WTC11 (cell line): ENCODE measurements at regions not wholly inside any gene's neighbourhood (a gene's known extent, or its start where the extent isn't known, plus 50 kb on each side); places are given as distances from the start of the nearest gene placed in this dataset.

Experiments
- ATAC-seq: fragments of 200-7000 bp; cut with Tn5 transposase; 2 replicates; pipeline ENCODE4 v1.10.0; 2021; ENCODE audit warnings: mild to moderate bottlenecking, moderate library complexity
- CTCF ChIA-PET: fragments of 300-600 bp; sonication (Branson Sonifier 250); formaldehyde crosslinking; loops from one replicate; lab custom pipeline; 2021; ENCODE audit warnings: antibody characterized with exemption; lab: Charles Lee
- POLR2A ChIA-PET: fragments of 350-600 bp; sonication (Branson Sonifier 250); formaldehyde crosslinking; loops from one replicate; lab custom pipeline; 2021; ENCODE audit warnings: antibody characterized with exemption; lab: Charles Lee
- DNase-seq: peaks from one replicate; pipeline ENCODE4 v3.0.0; 2021; ENCODE audit warnings: low spot score
- H3K27ac Mint-ChIP-seq: 2 replicates; pipeline ENCODE4 v1.8.0; 2021; ENCODE audit warnings: mixed read lengths
- H3K27me3 Mint-ChIP-seq: 2 replicates; pipeline ENCODE4 v1.8.0; 2021; ENCODE audit warnings: low read depth, mild to moderate bottlenecking, moderate library complexity, mixed read lengths
- H3K36me3 Mint-ChIP-seq: 2 replicates; pipeline ENCODE4 v1.8.0; 2021; ENCODE audit warnings: mixed read lengths
- H3K4me1 Mint-ChIP-seq: 2 replicates; pipeline ENCODE4 v1.8.0; 2022; ENCODE audit warnings: mixed read lengths
- H3K4me3 Mint-ChIP-seq: 2 replicates; pipeline ENCODE4 v1.8.0; 2021; ENCODE audit warnings: mild to moderate bottlenecking, moderate library complexity, mixed read lengths
- H3K9me3 Mint-ChIP-seq: 2 replicates; pipeline ENCODE4 v1.8.0; 2021; ENCODE audit warnings: mixed read lengths
- ATF2 ChIP-seq: sonication (generic); formaldehyde crosslinking; IDR thresholded peaks from 2 replicates; pipeline ENCODE4 v1.8.1; 2022; ENCODE audit warnings: low read depth, missing genetic modification reagents, borderline replicate concordance
- ELF4 ChIP-seq: sonication (generic); formaldehyde crosslinking; IDR thresholded peaks from 2 replicates; pipeline ENCODE4 v1.8.1; 2022; ENCODE audit warnings: low read depth, mild to moderate bottlenecking, moderate library complexity, missing genetic modification reagents
- ETV6 ChIP-seq: sonication (generic); formaldehyde crosslinking; IDR thresholded peaks from 2 replicates; pipeline ENCODE4 v1.8.1; 2022; ENCODE audit warnings: mild to moderate bottlenecking, missing genetic modification reagents
- FOXP1 ChIP-seq: sonication (generic); formaldehyde crosslinking; IDR thresholded peaks from 2 replicates; pipeline ENCODE4 v1.8.0; 2022; ENCODE audit warnings: missing genetic modification reagents, mild to moderate bottlenecking, moderate library complexity, borderline replicate concordance
- GTF2I ChIP-seq: fragments of 250-450 bp; sonication (Bioruptor Pico); conservative IDR thresholded peaks from 2 replicates; pipeline ENCODE4 v1.4.0; 2021; ENCODE audit warnings: mild to moderate bottlenecking
- HMGXB4 ChIP-seq: sonication (generic); formaldehyde crosslinking; IDR thresholded peaks from 2 replicates; pipeline ENCODE4 v1.8.1; 2023; ENCODE audit warnings: mild to moderate bottlenecking, moderate library complexity, missing genetic modification reagents
- JUN ChIP-seq: sonication (generic); formaldehyde crosslinking; IDR thresholded peaks from 2 replicates; pipeline ENCODE4 v1.8.0; 2023; ENCODE audit warnings: mild to moderate bottlenecking, missing genetic modification reagents
- SP1 ChIP-seq: sonication (generic); formaldehyde crosslinking; conservative IDR thresholded peaks from 2 replicates; pipeline ENCODE4 v1.8.1; 2022; ENCODE audit warnings: missing genetic modification reagents
- ZNF219 ChIP-seq: sonication (generic); formaldehyde crosslinking; IDR thresholded peaks from 2 replicates; pipeline ENCODE4 v1.8.0; 2023; ENCODE audit warnings: missing genetic modification reagents, mild to moderate bottlenecking, borderline replicate concordance
- ZNF416 ChIP-seq: fragments of 250-450 bp; sonication (Bioruptor Pico); IDR thresholded peaks from 2 replicates; pipeline ENCODE4 v1.9.0; 2021; ENCODE audit warnings: mild to moderate bottlenecking, inconsistent platforms
- ZNF671 ChIP-seq: fragments of 250-450 bp; sonication (Bioruptor Pico); IDR thresholded peaks from 2 replicates; pipeline ENCODE4 v1.8.0; 2021; ENCODE audit warnings: mild to moderate bottlenecking
- TF ChIP-seq, protein P1 (sequence below): sonication (generic); formaldehyde crosslinking; IDR thresholded peaks from 2 replicates; pipeline ENCODE4 v1.8.0; 2022; ENCODE audit warnings: missing genetic modification reagents
- TF ChIP-seq, protein P2 (sequence below): sonication (generic); formaldehyde crosslinking; IDR thresholded peaks from 2 replicates; pipeline ENCODE4 v1.8.1; 2023; ENCODE audit warnings: mild to moderate bottlenecking, missing genetic modification reagents, moderate library complexity

GRCh38 chr9:105030285-105030684 is 102.3 kb upstream of the ABCA1 start (continued):
- TF ChIP-seq ETV6: no peak
- no peak for TF ChIP-seq ZNF219 (CRISPR knock-in tag)
- TF ChIP-seq, protein P1, sequence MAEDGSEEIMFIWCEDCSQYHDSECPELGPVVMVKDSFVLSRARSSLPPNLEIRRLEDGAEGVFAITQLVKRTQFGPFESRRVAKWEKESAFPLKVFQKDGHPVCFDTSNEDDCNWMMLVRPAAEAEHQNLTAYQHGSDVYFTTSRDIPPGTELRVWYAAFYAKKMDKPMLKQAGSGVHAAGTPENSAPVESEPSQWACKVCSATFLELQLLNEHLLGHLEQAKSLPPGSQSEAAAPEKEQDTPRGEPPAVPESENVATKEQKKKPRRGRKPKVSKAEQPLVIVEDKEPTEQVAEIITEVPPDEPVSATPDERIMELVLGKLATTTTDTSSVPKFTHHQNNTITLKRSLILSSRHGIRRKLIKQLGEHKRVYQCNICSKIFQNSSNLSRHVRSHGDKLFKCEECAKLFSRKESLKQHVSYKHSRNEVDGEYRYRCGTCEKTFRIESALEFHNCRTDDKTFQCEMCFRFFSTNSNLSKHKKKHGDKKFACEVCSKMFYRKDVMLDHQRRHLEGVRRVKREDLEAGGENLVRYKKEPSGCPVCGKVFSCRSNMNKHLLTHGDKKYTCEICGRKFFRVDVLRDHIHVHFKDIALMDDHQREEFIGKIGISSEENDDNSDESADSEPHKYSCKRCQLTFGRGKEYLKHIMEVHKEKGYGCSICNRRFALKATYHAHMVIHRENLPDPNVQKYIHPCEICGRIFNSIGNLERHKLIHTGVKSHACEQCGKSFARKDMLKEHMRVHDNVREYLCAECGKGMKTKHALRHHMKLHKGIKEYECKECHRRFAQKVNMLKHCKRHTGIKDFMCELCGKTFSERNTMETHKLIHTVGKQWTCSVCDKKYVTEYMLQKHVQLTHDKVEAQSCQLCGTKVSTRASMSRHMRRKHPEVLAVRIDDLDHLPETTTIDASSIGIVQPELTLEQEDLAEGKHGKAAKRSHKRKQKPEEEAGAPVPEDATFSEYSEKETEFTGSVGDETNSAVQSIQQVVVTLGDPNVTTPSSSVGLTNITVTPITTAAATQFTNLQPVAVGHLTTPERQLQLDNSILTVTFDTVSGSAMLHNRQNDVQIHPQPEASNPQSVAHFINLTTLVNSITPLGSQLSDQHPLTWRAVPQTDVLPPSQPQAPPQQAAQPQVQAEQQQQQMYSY (CRISPR knock-in tag): no peak
- TF ChIP-seq ZNF416: no peak
- no peak for TF ChIP-seq ZNF671
- no peak for TF ChIP-seq ELF4 (CRISPR knock-in tag)
- TF ChIP-seq GTF2I (CRISPR knock-in tag): no peak
- TF ChIP-seq SP1 (CRISPR knock-in tag): no peak

- Mint-ChIP-seq H3K4me1 (peaks cover 17% of the 10 kb centered on the region), H3K27ac (no peak overlapping the region), H3K4me3 (no peak overlapping the region), H3K27me3 (no peaks in the 10 kb centered on the region), H3K36me3 (peaks cover 10% of the 10 kb centered on the region), H3K9me3 (peaks cover 25% of the 10 kb centered on the region)
- TF ChIP-seq ATF2 (CRISPR knock-in tag) (no peak), ZNF219 (CRISPR knock-in tag) (no peak), JUN (CRISPR knock-in tag) (no peak), SP1 (CRISPR knock-in tag) (no peak), FOXP1 (CRISPR knock-in tag) (no peak), HMGXB4 (no peak)
- TF ChIP-seq, protein P1 (CRISPR knock-in tag): no peak
- TF ChIP-seq, protein P2, sequence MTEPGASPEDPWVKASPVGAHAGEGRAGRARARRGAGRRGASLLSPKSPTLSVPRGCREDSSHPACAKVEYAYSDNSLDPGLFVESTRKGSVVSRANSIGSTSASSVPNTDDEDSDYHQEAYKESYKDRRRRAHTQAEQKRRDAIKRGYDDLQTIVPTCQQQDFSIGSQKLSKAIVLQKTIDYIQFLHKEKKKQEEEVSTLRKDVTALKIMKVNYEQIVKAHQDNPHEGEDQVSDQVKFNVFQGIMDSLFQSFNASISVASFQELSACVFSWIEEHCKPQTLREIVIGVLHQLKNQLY (CRISPR knock-in tag): no peak
- POLR2A ChIA-PET: no interaction called here
- DNase-seq: no peak
- ATAC-seq: no peak
- CTCF ChIA-PET: no interaction called here
These were observed 109.2 kb upstream of the ABCA1 start for GRCh38 chr9:105037139-105037538.
